ENCODE measurements at regions not wholly inside any gene's neighbourhood (a gene's known extent, or its start where the extent isn't known, plus 50 kb on each side); places are given as distances from the start of the nearest gene placed in this dataset.
A peak's percentile ranks its signal among the peaks of the same experiment; 100 is the strongest.
"Not testable (repeated sequence)": the region's sequence is repeated elsewhere in the genome, so short reads cannot be mapped to it uniquely, and the experiment has no call there.

GRCh38 chr4:160709546-160709945, 1454.3 kb downstream of the FSTL5 start:
- no peak for DNase-seq

GRCh38 chr4:160716551-160716950, 1447.2 kb downstream of the FSTL5 start:
- DNase-seq: no peak

- no peak for DNase-seq
These were observed 1446.0 kb downstream of the FSTL5 start for GRCh38 chr4:160717848-160718247.

DNA sequence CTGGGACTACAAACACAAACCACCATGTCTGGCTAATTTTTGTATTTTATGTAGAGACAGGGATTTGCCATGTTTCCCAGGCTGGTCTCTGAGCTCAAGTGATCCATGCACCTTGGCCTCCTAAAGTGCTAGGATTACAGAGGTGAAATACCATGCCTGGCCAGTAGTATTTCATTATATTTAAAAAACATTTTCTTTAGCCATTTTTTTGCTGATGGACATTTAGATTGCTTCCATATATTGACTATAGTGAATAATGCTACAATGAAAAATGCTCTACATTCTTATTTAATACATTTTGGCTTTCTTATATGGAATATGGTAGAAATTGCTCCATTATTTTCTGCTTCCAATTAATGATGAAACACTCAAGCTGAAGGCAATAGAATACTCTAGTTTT, 1439.7 kb downstream of the FSTL5 start:
- DNase-seq: no peak

DNA sequence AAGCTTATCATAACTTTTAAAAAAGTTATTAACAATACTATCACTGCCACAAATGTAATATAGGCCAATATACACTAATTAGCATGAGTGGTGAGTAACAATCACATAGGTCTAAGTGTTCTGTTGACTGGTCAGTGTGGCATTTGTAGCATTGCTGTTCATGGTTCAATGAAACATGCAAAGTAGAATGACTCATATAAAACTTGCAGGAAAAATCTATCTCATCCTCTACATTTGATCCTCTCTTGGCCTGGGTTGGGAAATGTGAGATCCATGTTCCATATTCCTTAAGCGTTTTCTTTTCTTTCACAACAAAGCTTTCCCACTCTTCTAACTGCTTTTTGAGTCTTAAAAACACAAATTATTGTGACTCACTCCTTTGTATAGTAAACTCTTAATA, 1418.7 kb downstream of the FSTL5 start:
- no peak for DNase-seq

- DNase-seq: not testable (repeated sequence)
These were observed 1417.2 kb downstream of the FSTL5 start for GRCh38 chr4:160746585-160746984.

DNA sequence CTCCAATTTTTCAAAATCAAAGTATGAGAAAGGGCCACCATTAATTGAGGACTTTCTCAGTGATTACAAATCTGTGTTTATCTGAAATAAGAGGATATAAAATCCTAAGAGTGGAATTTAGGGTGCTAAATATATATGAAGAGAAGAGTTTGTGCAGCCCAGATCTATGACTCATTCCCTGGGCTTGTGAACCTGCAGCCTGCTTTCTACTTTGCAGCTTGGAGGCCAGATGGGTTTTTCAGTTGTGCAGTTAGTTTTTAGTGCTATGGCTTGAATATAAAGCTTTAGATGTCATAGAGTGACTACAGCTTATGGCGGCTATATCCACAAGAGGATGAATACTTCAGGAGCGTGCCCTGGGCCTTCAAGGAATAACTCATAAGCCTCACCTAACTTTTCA, 1391.1 kb downstream of the FSTL5 start:
- DNase-seq: no peak

DNA sequence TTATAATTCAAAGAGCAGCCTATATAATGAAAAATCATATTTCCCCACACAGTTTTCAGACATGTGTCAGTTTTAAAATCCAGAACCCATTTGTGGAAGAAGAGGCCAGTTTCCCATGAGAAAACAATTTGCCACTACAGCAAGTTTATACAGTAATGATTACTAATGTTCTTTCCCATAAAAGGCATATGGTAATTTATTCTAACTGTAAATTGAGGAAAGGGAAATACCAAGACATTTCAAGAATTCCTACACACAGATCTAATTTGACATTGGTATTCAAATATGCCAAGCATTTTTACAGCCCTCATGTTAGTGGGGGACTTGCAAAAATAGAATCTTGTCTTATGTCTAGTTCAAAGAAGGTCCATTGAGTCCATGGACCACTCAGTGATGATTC, 1368.6 kb downstream of the FSTL5 start:
- no peak for DNase-seq

DNA sequence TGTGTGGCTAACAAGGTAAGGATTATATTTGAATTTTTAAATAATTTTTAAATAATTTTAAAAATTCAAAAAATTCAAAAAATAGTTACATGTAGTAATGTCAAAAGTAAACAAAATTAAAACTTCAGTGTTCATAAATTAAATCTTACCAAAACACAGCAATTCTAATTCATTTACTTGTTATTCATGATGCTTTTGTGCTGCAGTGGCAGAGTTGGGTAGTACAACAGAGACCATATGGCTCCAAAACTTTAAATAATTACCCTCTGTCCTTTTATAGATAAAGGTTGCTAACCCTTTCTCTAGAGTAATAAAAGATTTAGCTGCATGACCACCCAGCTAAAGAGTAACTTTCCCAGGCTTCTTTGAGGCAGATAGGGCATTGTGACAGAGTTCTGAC, 1355.6 kb downstream of the FSTL5 start:
- no peak for DNase-seq

GRCh38 chr4:160809576-160809975, 1354.2 kb downstream of the FSTL5 start:
- DNase-seq: no peak

GRCh38 chr4:160810424-160810823, 1353.4 kb downstream of the FSTL5 start:
- no peak for DNase-seq

DNA sequence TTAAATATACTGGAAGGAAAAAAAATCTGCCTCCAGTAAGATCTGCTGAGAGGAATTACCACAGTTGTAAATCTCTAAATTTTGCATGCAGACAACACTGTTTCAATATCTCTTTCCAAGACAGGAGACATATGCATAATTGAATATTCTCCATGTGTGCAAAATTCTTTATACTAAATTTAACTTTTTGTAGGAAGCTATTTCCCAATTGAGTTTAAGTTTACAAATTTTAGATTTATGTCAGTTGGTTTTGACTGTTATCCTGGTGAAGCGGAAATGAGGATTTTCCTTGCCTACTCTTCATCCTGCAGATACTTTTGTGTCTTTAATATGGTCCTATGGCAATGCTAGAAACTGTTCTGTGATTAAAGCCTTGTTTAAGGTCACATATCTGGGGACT, 1352.9 kb downstream of the FSTL5 start:
- no peak for DNase-seq

DNA sequence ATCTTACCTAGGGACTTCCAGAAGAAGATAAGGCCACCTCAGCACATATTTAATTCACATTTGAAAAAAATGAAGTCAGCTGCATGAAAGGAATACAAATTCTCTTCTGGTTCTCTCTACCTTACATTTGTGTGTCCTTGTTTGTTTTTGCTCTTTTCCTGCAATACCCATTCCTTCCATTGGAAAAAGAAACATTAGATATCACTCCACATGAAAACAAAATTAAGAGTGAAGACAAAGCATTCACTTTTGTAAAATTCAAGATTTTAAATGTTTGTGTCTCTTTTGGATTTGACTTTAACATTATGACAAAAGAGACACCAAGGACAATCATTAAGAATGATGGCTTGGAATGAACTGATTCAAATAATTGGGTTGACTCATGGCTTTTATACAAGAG, 1351.8 kb downstream of the FSTL5 start:
- no peak for DNase-seq

GRCh38 chr4:160814726-160815125, 1349.1 kb downstream of the FSTL5 start:
- DNase-seq: no peak

DNA sequence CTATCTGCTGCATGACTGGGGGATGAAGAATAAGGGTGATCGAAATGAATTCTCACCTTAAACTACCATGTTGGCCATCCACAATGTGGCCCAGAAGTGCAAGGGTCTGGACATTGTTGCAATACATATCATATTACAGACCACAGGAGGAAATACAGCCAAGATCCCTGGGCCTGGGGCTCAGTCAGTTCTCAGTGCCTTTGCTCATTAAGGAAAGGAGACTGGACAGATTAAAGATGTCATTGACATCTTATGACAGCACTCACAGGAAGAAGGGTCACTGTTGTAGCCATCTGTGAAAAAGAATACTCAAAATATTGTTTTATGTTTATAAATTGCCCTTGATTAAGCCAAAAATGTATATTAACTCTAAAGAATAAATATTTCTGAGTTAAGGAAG, 1345.2 kb downstream of the FSTL5 start:
- no peak for DNase-seq

DNA sequence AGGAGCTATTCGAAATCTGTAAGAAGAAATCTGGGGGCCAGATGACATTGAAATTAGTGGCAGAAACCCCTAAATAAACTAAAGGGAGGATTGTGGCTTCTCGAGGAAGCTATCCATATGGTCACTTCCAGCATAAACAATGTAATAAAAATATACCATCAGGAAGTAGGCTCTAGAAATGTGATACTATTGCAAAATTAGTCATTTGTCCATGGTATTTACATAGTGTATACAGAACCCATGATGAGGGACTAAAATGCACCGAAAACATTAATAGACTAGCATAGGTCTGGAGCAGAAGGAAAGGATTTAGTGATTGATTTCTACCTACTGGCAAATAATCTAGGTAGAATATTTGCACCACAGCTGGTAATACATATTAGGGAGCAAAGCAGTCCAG, 1344.0 kb downstream of the FSTL5 start:
- no peak for DNase-seq

GRCh38 chr4:160824481-160824880, 1339.3 kb downstream of the FSTL5 start:
- no peak for DNase-seq

GRCh38 chr4:160825644-160826338, 1338.0 kb downstream of the FSTL5 start:
- no peak for DNase-seq

DNA sequence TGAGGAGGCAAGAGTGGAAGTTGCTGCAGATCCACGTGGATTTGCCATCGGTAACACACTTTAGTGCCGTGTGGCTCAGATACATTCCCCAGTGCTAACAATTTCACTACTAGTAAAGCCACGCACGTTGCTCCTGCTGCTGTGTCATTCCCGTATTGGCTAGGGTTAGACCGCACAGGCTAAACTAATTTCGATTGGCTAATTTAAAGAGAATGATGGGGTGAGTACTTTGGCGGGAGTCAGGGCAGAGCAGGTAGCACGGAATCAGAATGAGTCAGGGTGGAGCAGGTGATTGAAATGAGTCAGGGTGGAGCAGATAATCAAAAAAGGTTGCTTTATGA, 1337.5 kb downstream of the FSTL5 start:
- no peak for DNase-seq

DNA sequence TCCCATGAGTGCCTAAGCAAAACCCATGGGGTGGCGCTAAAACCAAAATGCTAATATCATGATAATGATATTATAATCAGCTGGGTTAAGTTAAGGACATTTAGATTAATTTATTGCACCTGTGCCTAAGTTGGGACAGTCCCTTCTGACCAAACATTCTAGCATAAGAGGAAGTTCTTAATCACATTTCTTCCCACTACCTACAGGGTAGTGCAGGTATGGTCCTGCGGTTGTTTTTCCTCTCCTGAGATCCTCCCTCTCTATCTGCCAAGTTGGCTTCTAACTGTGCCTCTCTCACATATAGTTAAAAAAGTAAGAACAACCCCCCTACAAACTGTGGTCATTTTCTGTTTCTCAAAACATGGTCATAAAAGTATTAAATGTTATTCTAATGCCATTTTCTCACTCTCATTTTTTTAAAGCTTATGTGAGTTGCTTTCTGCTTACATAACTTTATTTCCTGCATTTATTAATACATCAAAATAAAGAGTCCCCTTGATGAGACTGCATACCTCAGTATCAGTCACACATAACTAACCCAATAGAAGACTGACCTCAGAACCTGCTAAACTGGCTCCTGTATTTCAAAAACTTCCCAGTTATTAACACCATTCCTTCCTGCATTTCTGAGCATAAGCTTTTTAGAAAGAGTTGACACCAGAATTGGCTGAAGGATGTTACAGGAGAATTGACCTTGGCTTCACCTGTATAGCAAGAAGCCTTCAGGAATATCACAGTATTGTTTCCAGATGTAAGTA, 1332.5 kb downstream of the FSTL5 start:
- DNase-seq: peak; percentile 13

DNA sequence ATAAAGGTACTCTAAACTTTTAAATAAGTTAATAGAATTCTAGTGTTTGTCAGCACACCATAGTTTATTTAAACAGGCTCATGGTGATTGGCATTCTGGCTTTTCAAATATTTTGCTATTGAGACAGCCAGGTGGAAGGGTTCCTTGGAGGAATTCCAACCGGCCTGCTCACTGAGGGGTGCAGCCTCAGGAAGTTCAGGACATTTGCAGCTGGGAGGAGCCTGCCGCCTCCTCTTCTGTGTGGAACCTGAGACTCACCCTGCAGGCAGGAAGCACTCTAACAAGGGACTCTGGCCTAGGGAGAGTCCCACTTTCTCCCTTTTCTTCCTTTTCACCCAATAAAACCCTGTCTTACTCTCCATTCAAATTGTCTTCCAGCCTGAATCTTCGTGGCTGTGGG, 1328.0 kb downstream of the FSTL5 start:
- no peak for DNase-seq

GRCh38 chr4:160836431-160836830, 1327.4 kb downstream of the FSTL5 start:
- no peak for DNase-seq

DNA sequence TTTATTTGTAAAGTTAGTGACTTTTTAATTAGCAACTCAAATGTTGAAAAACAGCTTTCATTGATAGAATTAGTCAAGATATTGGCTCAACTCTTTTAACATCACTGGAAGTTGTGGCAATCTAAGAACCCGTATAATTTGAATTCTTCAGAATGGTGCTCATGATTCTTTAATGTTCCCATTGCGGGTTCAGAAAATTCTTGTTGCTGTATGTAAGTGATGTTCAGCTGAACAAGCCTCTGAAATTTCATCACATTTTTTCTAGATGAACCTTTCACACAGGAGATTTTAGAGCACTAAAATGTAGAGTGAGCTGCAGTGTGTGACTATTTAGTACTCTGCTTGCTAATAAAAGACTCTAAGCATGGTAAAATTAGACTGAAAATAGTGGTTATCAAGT, 1317.7 kb downstream of the FSTL5 start:
- no peak for DNase-seq

DNA sequence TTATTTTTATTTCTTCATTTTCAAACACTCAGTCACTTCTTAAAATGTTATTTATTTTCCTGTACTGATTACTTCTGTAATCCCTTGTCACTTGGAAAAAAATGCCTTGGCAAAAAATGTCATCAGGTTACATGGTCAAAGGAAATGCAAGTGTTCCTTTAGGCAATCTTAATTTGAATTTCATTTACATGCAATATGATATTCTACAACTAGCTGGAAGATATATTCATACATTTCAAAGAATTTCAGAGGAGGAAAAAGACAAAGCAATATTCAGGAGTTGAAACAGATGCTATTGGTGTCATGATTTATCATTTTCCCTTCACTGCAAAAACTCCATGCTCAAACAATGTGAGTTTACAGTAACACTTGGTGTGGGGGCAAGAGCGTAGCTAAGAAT, 1316.6 kb downstream of the FSTL5 start:
- no peak for DNase-seq

Data from left kidney (tissue), 1 donor.